H1 (cell line): ENCODE measurements at regions not wholly inside any gene's neighbourhood (a gene's known extent, or its start where the extent isn't known, plus 50 kb on each side); places are given as distances from the start of the nearest gene placed in this dataset.

Experiments used
- CTCF ChIP-seq, 3 experiments: IDR thresholded peaks; 1 replicate in 2 of 3; 2 replicates in 1 of 3; pipeline versions ENCODE4 v1.5.1 to v1.6.1; 2011; ENCODE audit warnings: low read length in 3 of 3, mild to moderate bottlenecking in 3 of 3, inconsistent platforms in 2 of 3, low read depth in 1 of 3, moderate library complexity in 1 of 3; ENCODE audit not compliant: insufficient read depth in 1 of 3; ENCODE audit errors: control extremely low read depth in 1 of 3
- EP300 ChIP-seq, 2 experiments: IDR thresholded peaks; 1 replicate in 1 of 2; 2 replicates in 1 of 2; pipeline ENCODE4 v1.6.1; 2011 to 2012; ENCODE audit warnings: low read depth in 2 of 2, low read length in 2 of 2, mild to moderate bottlenecking in 2 of 2, borderline replicate concordance in 1 of 2, inconsistent platforms in 1 of 2, moderate library complexity in 1 of 2
- EZH2 ChIP-seq: fragments of 200-600 bp; sonication (generic); IDR thresholded peaks from 2 replicates; pipeline ENCODE4 v1.7.1; 2012; ENCODE audit warnings: low read depth, mild to moderate bottlenecking, moderate library complexity, low read length, inconsistent platforms; ENCODE audit not compliant: severe bottlenecking
- JUN ChIP-seq: IDR thresholded peaks from 2 replicates; pipeline ENCODE4 v1.6.1; 2011; ENCODE audit warnings: low read depth, mild to moderate bottlenecking, improper control_type of control experiment, low read length
- MAFK ChIP-seq: IDR thresholded peaks from 2 replicates; pipeline ENCODE4 v1.6.1; 2012; ENCODE audit warnings: low read depth, mild to moderate bottlenecking, improper control_type of control experiment, low read length
- POLR2AphosphoS5 ChIP-seq: IDR thresholded peaks from 2 replicates; pipeline ENCODE4 v1.6.1; 2011; ENCODE audit warnings: low read depth, low read length
- RFX5 ChIP-seq: IDR thresholded peaks from 2 replicates; pipeline ENCODE4 v1.6.1; 2011; ENCODE audit warnings: low read depth, low read length, improper control_type of control experiment, borderline replicate concordance
- ZNF274 ChIP-seq: IDR thresholded peaks from 2 replicates; pipeline ENCODE4 v1.7.0; 2012; ENCODE audit warnings: low read length, borderline replicate concordance; ENCODE audit errors: extremely low read depth

- TF ChIP-seq POLR2AphosphoS5: no peak
- no peak for TF ChIP-seq ZNF274
- TF ChIP-seq CTCF (IDR thresholded peaks at IDR 0.05; ENCODE audit: control extremely low read depth in 1 of 3, insufficient read depth in 1 of 3, low read depth in 1 of 3, low read length in 3 of 3): no peak
- TF ChIP-seq EZH2: no peak
- TF ChIP-seq MAFK: no peak
- TF ChIP-seq JUN: no peak
- no peak for TF ChIP-seq EP300 (IDR thresholded peaks at IDR 0.05; ENCODE audit: borderline replicate concordance in 1 of 2, low read depth in 2 of 2, low read length in 2 of 2)
- no peak for TF ChIP-seq RFX5
Observed at GRCh38 chr12:32024884-32025592, 65.8 kb downstream of the RESF1 start.
